DOHH2 (cell line): ENCODE measurements at regions not wholly inside any gene's neighbourhood (a gene's known extent, or its start where the extent isn't known, plus 50 kb on each side); places are given as distances from the start of the nearest gene placed in this dataset.

Experiments used
- H3F3A ChIP-seq: fragments of 200-600 bp; sonication (generic), shearing (Covaris generic); 2 replicates; pipeline ENCODE4 v1.6.0; 2016; ENCODE audit warnings: antibody characterized with exemption, mild to moderate bottlenecking; ENCODE audit not compliant: control insufficient read depth, insufficient read depth
- H3K27ac ChIP-seq: fragments of 200-600 bp; sonication (generic); 2 replicates; pipeline ENCODE4 v1.5.1; 2014; ENCODE audit warnings: low read depth, mild to moderate bottlenecking, low read length, moderate library complexity
- H3K27me3 ChIP-seq: fragments of 200-600 bp; sonication (generic); 2 replicates; pipeline ENCODE4 v1.6.1; 2014; ENCODE audit warnings: mild to moderate bottlenecking, low read length, mixed read lengths; ENCODE audit not compliant: control insufficient read depth
- H3K36me3 ChIP-seq: fragments of 200-600 bp; sonication (generic); 2 replicates; pipeline ENCODE4 v1.6.1; 2014; ENCODE audit warnings: mild to moderate bottlenecking, low read length, moderate library complexity, mixed read lengths; ENCODE audit not compliant: control insufficient read depth
- H3K4me1 ChIP-seq: fragments of 200-600 bp; sonication (generic); 2 replicates; pipeline ENCODE4 v1.6.1; 2014; ENCODE audit warnings: mild to moderate bottlenecking, low read length, mixed read lengths; ENCODE audit not compliant: control insufficient read depth
- H3K4me2 ChIP-seq: fragments of 200-600 bp; sonication (generic); 2 replicates; pipeline ENCODE4 v1.6.0; 2014; ENCODE audit warnings: mild to moderate bottlenecking, low read length, moderate library complexity
- H3K4me3 ChIP-seq: fragments of 200-600 bp; sonication (generic); 2 replicates; pipeline ENCODE4 v1.5.1; 2014; ENCODE audit warnings: mild to moderate bottlenecking, low read length, mixed read lengths
- H3K79me2 ChIP-seq: fragments of 200-600 bp; sonication (generic); 2 replicates; pipeline ENCODE4 v1.6.1; 2014; ENCODE audit warnings: mild to moderate bottlenecking, low read length, mixed read lengths; ENCODE audit not compliant: control insufficient read depth
- H3K9me2 ChIP-seq: fragments of 200-600 bp; sonication (generic); replicated peaks from 2 replicates; pipeline ENCODE4 v1.6.1; 2014; ENCODE audit warnings: mild to moderate bottlenecking, low read length, mixed read lengths; ENCODE audit not compliant: control insufficient read depth
- H3K9me3 ChIP-seq: fragments of 200-600 bp; sonication (generic); 2 replicates; pipeline ENCODE4 v1.6.1; 2014; ENCODE audit warnings: antibody characterized with exemption, low read length, mixed read lengths; ENCODE audit not compliant: control insufficient read depth, insufficient read depth
- H4K20me1 ChIP-seq: fragments of 200-600 bp; sonication (generic); 2 replicates; pipeline ENCODE4 v1.6.0; 2014; ENCODE audit warnings: low read depth, mild to moderate bottlenecking, antibody characterized with exemption, low read length, moderate library complexity; ENCODE audit not compliant: control insufficient read depth, insufficient read depth
- CTCF ChIP-seq: fragments of 200-600 bp; sonication (generic); IDR thresholded peaks from one replicate; pipeline ENCODE4 v1.5.1; 2014; ENCODE audit warnings: antibody characterized with exemption, mild to moderate bottlenecking, low read depth, low read length; ENCODE audit not compliant: poor library complexity, severe bottlenecking
- EZH2phosphoT487 ChIP-seq: fragments of 200-600 bp; sonication (generic); IDR thresholded peaks from 2 replicates; pipeline ENCODE4 v1.6.1; 2017; ENCODE audit warnings: borderline replicate concordance, mild to moderate bottlenecking, antibody characterized with exemption, low read length, moderate library complexity, mixed read lengths

- no peak overlapping the region for H3K27ac ChIP-seq
- H3F3A ChIP-seq, result no peaks in the 10 kb centered on the region
- no peak overlapping the region for H3K4me3 ChIP-seq
- H3K4me2 ChIP-seq, result no peak overlapping the region
- no peaks in the 10 kb centered on the region for H3K4me1 ChIP-seq
- no peaks in the 10 kb centered on the region for H3K36me3 ChIP-seq
- TF ChIP-seq CTCF, result no peak
- H3K27me3 ChIP-seq, result no peaks in the 10 kb centered on the region
- no peaks in the 10 kb centered on the region for H3K9me2 ChIP-seq
- H4K20me1 ChIP-seq, result no peaks in the 10 kb centered on the region
- H3K9me3 ChIP-seq, result no peaks in the 10 kb centered on the region
- no peaks in the 10 kb centered on the region for H3K79me2 ChIP-seq
Measured at GRCh38 chr10:78382772-78383171, 349.1 kb downstream of the RPS24 start.

GRCh38 chr10:78383378-78384048 is 349.9 kb downstream of the RPS24 start:
- H3K27ac ChIP-seq, result no peak overlapping the region
- H4K20me1 ChIP-seq, result no peaks in the 10 kb centered on the region
- H3K4me1 ChIP-seq, result no peaks in the 10 kb centered on the region
- no peaks in the 10 kb centered on the region for H3K9me3 ChIP-seq
- H3K27me3 ChIP-seq, result no peaks in the 10 kb centered on the region
- no peak overlapping the region for H3K4me2 ChIP-seq
- no peaks in the 10 kb centered on the region for H3K79me2 ChIP-seq
- no peak overlapping the region for H3K4me3 ChIP-seq
- no peaks in the 10 kb centered on the region for H3F3A ChIP-seq
- H3K9me2 ChIP-seq, result no peaks in the 10 kb centered on the region
- TF ChIP-seq CTCF (no peak), EZH2phosphoT487 (no peak)
- H3K36me3 ChIP-seq, result no peaks in the 10 kb centered on the region

GRCh38 chr10:78384049-78384431 is 350.4 kb downstream of the RPS24 start:
- TF ChIP-seq EZH2phosphoT487, result no peak
- TF ChIP-seq CTCF, result no peak
- Histone ChIP-seq H3K27ac (no peak overlapping the region), H3K4me1 (no peaks in the 10 kb centered on the region), H3F3A (no peaks in the 10 kb centered on the region), H3K9me3 (no peaks in the 10 kb centered on the region), H3K4me3 (no peak overlapping the region), H3K4me2 (no peak overlapping the region), H3K27me3 (0 out of 2 replicates have a peak, but pooled peaks cover 1% of the 10 kb centered on the region), H3K79me2 (no peaks in the 10 kb centered on the region), H4K20me1 (no peaks in the 10 kb centered on the region), H3K9me2 (no peaks in the 10 kb centered on the region), H3K36me3 (no peaks in the 10 kb centered on the region)
